ENCODE measurements at regions not wholly inside any gene's neighbourhood (a gene's known extent, or its start where the extent isn't known, plus 50 kb on each side); places are given as distances from the start of the nearest gene placed in this dataset.

DNA sequence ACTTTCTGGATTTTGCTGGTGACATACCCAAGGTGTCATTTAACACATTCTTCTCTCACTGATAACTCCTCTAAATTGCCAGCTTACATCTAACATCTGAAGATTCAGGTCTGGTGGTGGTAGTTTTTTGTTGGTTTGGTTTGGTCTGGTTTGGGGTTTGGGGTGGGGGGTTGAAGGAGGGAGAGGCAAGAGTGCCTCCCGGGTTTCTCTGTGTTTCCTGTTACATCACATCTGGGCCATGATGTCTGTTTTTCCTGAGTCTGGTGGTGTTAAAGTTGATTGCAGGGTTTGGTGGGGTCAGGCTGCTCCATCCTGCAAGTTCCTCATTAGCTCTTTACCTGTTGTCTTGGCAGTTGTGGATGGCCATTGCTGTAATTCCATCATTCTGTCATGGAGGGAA, 155.8 kb upstream of the UBL3 start:
- no TSS peak for BruUV-seq (replicated peaks)
- no peaks in the 10 kb centered on the region for H3K4me1 ChIP-seq (ENCODE audit: insufficient read depth, low read length, poor library complexity, severe bottlenecking)
- no peaks in the 10 kb centered on the region for H3K79me2 ChIP-seq (ENCODE audit: insufficient read depth, low read depth, low read length)
- no peak overlapping the region for H3K4me3 ChIP-seq (ENCODE audit: low read depth, low read length, poor library complexity, severe bottlenecking)
- no peaks in the 10 kb centered on the region for H4K20me1 ChIP-seq (ENCODE audit: insufficient read depth, low read length)
- intact Hi-C loops (cut with micrococcal nuclease; ENCODE audit: unreplicated experiment): no loop called here
- H3K4me2 ChIP-seq (ENCODE audit: low read length): no peak overlapping the region
- ChIA-PET CTCF (ENCODE audit: unreplicated experiment) (no interaction called here), POLR2A (no interaction called here)
- no peak for DNase-seq (ENCODE audit: low spot score)
- TF ChIP-seq EZH2phosphoT487 (IDR thresholded peaks at IDR 0.05; ENCODE audit: borderline replicate concordance, low read depth, low read length): no peak
- H3K36me3 ChIP-seq (ENCODE audit: insufficient read depth, low read length): no peaks in the 10 kb centered on the region
- H2AFZ ChIP-seq (ENCODE audit: low read length): no peak overlapping the region
- H3K27ac ChIP-seq (ENCODE audit: low read depth, low read length, poor library complexity, severe bottlenecking): no peak overlapping the region
- H3K9me3 ChIP-seq (ENCODE audit: low read length): no peaks in the 10 kb centered on the region
- no peaks in the 10 kb centered on the region for H3K9me2 ChIP-seq (ENCODE audit: insufficient read depth, low read length)

DNA sequence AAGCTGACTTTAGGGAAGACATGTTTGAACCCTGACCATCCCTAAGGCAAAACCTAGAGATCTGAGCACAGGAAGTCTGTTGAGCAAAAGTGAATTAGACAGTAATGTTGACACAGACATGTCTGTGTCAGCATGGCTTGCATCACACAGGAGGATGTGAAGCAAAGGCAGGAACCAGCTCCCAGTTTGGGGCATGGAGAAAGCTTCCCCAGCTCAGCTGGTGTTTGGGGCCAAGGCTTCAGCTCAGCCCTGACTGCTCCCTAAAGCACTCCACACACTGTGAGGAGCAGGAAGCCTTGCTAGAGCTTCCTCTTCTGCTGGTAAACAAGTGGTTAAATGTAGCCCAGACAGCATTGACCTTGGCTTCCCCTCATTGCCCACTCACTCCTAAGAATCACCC, 153.8 kb upstream of the UBL3 start:
- POLR2A ChIA-PET: interaction anchor here (1.2 kb wide), 1 partner anchor 11 kb away, joined by 3 read pairs; no protein-coding TSS in a partner anchor
- Histone ChIP-seq H3K27ac (ENCODE audit: low read depth, low read length, poor library complexity, severe bottlenecking) (no peak overlapping the region), H3K79me2 (ENCODE audit: insufficient read depth, low read depth, low read length) (no peaks in the 10 kb centered on the region), H3K4me3 (ENCODE audit: low read depth, low read length, poor library complexity, severe bottlenecking) (no peak overlapping the region), H2AFZ (ENCODE audit: low read length) (no peak overlapping the region), H3K36me3 (ENCODE audit: insufficient read depth, low read length) (no peaks in the 10 kb centered on the region), H3K9me2 (ENCODE audit: insufficient read depth, low read length) (no peaks in the 10 kb centered on the region), H3K4me2 (ENCODE audit: low read length) (no peak overlapping the region), H3K4me1 (ENCODE audit: insufficient read depth, low read length, poor library complexity, severe bottlenecking) (no peaks in the 10 kb centered on the region), H4K20me1 (ENCODE audit: insufficient read depth, low read length) (no peaks in the 10 kb centered on the region), H3K9me3 (ENCODE audit: low read length) (no peaks in the 10 kb centered on the region)
- intact Hi-C loops (cut with micrococcal nuclease; ENCODE audit: unreplicated experiment): no loop called here
- BruUV-seq (replicated peaks): no TSS peak
- DNase-seq (ENCODE audit: low spot score): no peak
- CTCF ChIA-PET (ENCODE audit: unreplicated experiment): no interaction called here
- TF ChIP-seq, protein P1, sequence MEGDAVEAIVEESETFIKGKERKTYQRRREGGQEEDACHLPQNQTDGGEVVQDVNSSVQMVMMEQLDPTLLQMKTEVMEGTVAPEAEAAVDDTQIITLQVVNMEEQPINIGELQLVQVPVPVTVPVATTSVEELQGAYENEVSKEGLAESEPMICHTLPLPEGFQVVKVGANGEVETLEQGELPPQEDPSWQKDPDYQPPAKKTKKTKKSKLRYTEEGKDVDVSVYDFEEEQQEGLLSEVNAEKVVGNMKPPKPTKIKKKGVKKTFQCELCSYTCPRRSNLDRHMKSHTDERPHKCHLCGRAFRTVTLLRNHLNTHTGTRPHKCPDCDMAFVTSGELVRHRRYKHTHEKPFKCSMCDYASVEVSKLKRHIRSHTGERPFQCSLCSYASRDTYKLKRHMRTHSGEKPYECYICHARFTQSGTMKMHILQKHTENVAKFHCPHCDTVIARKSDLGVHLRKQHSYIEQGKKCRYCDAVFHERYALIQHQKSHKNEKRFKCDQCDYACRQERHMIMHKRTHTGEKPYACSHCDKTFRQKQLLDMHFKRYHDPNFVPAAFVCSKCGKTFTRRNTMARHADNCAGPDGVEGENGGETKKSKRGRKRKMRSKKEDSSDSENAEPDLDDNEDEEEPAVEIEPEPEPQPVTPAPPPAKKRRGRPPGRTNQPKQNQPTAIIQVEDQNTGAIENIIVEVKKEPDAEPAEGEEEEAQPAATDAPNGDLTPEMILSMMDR (conservative IDR thresholded peaks at IDR 0.05; ENCODE audit: low read length): no peak
- no peak for TF ChIP-seq EZH2phosphoT487 (IDR thresholded peaks at IDR 0.05; ENCODE audit: borderline replicate concordance, low read depth, low read length)

DNA sequence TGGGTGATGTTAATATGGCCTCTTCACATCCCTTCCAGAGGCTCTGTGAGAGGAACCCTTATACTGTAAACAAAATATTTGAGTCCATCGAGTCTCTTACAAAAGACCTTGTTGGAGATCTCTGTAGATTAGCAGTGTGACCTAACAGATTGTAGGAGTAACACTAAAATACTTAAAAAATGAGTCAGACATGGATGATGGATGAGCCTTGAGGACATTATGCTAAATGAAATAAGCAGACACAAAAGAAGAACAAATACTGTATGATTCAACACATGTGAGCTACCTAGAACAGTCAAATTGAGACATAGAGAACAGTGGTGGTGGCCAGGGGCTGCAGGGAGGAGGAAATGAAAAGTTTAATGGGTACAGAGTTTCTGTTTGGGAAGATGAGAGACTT, 152.2 kb upstream of the UBL3 start:
- Histone ChIP-seq H3K79me2 (ENCODE audit: insufficient read depth, low read depth, low read length) (no peaks in the 10 kb centered on the region), H3K4me2 (ENCODE audit: low read length) (no peak overlapping the region), H3K4me1 (ENCODE audit: insufficient read depth, low read length, poor library complexity, severe bottlenecking) (no peaks in the 10 kb centered on the region), H3K4me3 (ENCODE audit: low read depth, low read length, poor library complexity, severe bottlenecking) (no peak overlapping the region), H4K20me1 (ENCODE audit: insufficient read depth, low read length) (no peaks in the 10 kb centered on the region), H3K9me3 (ENCODE audit: low read length) (no peaks in the 10 kb centered on the region), H3K27ac (ENCODE audit: low read depth, low read length, poor library complexity, severe bottlenecking) (no peak overlapping the region), H3K9me2 (ENCODE audit: insufficient read depth, low read length) (no peaks in the 10 kb centered on the region), H3K36me3 (ENCODE audit: insufficient read depth, low read length) (no peaks in the 10 kb centered on the region), H2AFZ (ENCODE audit: low read length) (no peak overlapping the region)
- DNase-seq (ENCODE audit: low spot score): no peak
- ChIA-PET CTCF (ENCODE audit: unreplicated experiment) (no interaction called here), POLR2A (no interaction called here)
- intact Hi-C loops (cut with micrococcal nuclease; ENCODE audit: unreplicated experiment): no loop called here
- TF ChIP-seq, protein P1 (conservative IDR thresholded peaks at IDR 0.05; ENCODE audit: low read length): no peak
- no peak for TF ChIP-seq EZH2phosphoT487 (IDR thresholded peaks at IDR 0.05; ENCODE audit: borderline replicate concordance, low read depth, low read length)
- no TSS peak for BruUV-seq (replicated peaks)

Measured in OCI-LY7 (cell line).